HG02759 (cell line): ENCODE measurements at regions not wholly inside any gene's neighbourhood (a gene's known extent, or its start where the extent isn't known, plus 50 kb on each side); places are given as distances from the start of the nearest gene placed in this dataset.
"Not testable (repeated sequence)": the region's sequence is repeated elsewhere in the genome, so short reads cannot be mapped to it uniquely, and the experiment has no call there.

Experiments used
- ATAC-seq: cut with Tn5 transposase; IDR thresholded peaks from one replicate; pipeline ENCODE4 v1.9.1; 2021; ENCODE audit warnings: mild to moderate bottlenecking, moderate library complexity; ENCODE audit not compliant: unreplicated experiment

- ATAC-seq = not testable (repeated sequence)
Measured at GRCh38 chr3:13228169-13228568, 154.9 kb upstream of the IQSEC1 start.

- ATAC-seq = no peak
Measured at GRCh38 chr3:13227315-13228165, 154.3 kb upstream of the IQSEC1 start.

GRCh38 chr3:13224967-13225366, 151.7 kb upstream of the IQSEC1 start:
- no peak for ATAC-seq

- no peak for ATAC-seq
Measured at GRCh38 chr3:13223574-13224237, 150.5 kb upstream of the IQSEC1 start.

- ATAC-seq = no peak
Measured at GRCh38 chr3:13222891-13223573, 149.8 kb upstream of the IQSEC1 start.

GRCh38 chr3:13222131-13222530, 148.9 kb upstream of the IQSEC1 start:
- no peak for ATAC-seq

- ATAC-seq = no peak
Measured at GRCh38 chr3:13221491-13222061, 148.3 kb upstream of the IQSEC1 start.

- ATAC-seq = no peak
Measured at GRCh38 chr3:13220991-13221390, 147.8 kb upstream of the IQSEC1 start.

GRCh38 chr3:13219902-13220296, 146.7 kb upstream of the IQSEC1 start:
- no peak for ATAC-seq

- no peak for ATAC-seq
Measured at GRCh38 chr3:13219077-13219901, 146.1 kb upstream of the IQSEC1 start.

- no peak for ATAC-seq
Measured at GRCh38 chr3:13218541-13218908, 145.3 kb upstream of the IQSEC1 start.

- no peak for ATAC-seq
Measured at GRCh38 chr3:13217736-13218540, 144.7 kb upstream of the IQSEC1 start.

- ATAC-seq = no peak
Measured at GRCh38 chr3:13217253-13217652, 144.0 kb upstream of the IQSEC1 start.

- ATAC-seq = no peak
Measured at GRCh38 chr3:13215940-13216546, 142.8 kb upstream of the IQSEC1 start.

GRCh38 chr3:13214847-13215472, 141.7 kb upstream of the IQSEC1 start:
- ATAC-seq = no peak

GRCh38 chr3:13213911-13214846, 140.9 kb upstream of the IQSEC1 start:
- ATAC-seq = no peak

GRCh38 chr3:13213490-13213889, 140.3 kb upstream of the IQSEC1 start:
- ATAC-seq = no peak
